ENCODE measurements at regions not wholly inside any gene's neighbourhood (a gene's known extent, or its start where the extent isn't known, plus 50 kb on each side); places are given as distances from the start of the nearest gene placed in this dataset.

- H3K4me3 ChIP-seq (ENCODE audit: low read depth, low read length) = no peak overlapping the region
These were observed 116.4 kb downstream of the GADD45G start for GRCh38 chr9:89721176-89721700.

- H3K4me3 ChIP-seq (ENCODE audit: low read depth, low read length) = no peak overlapping the region
These were observed 117.2 kb downstream of the GADD45G start for GRCh38 chr9:89721971-89722530.

- no peak overlapping the region for H3K4me3 ChIP-seq (ENCODE audit: low read depth, low read length)
These were observed 117.9 kb downstream of the GADD45G start for GRCh38 chr9:89722712-89723111.

DNA sequence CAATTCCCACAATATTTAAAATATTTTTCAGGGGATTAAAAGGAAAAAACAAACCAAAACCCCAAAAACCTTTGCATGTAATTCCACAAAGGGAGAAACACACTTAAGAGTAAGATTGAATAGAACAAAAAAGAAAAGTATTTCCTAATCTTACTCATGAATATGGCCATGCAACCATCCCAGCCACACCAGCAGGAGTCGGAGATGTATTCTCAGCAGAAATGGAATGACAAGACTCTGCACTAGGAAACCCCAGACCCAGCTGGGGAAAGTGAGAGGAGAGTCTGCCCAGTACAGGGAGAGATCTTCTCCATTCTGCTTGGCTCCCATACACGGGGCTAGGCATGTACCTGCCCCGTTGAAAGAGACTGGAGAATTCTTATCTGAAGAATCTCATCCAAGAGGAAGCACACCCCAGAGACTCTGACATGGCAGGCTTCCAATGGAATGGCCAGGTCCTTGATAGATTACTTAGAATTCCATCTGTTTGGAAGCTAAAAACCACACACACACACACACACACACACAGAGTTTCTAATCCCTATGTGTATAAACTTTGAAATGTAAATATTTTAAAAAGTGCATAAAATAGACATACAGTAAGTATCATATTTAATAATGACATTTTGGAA is 118.8 kb downstream of the GADD45G start:
- no peak overlapping the region for H3K4me3 ChIP-seq (ENCODE audit: low read depth, low read length)

GRCh38 chr9:89724659-89725058 is 119.8 kb downstream of the GADD45G start:
- H3K4me3 ChIP-seq (ENCODE audit: low read depth, low read length) = no peak overlapping the region

GRCh38 chr9:89725271-89725670 is 120.5 kb downstream of the GADD45G start:
- H3K4me3 ChIP-seq (ENCODE audit: low read depth, low read length) = no peak overlapping the region

- H3K4me3 ChIP-seq (ENCODE audit: low read depth, low read length) = no peak overlapping the region
These were observed 125.2 kb downstream of the GADD45G start for GRCh38 chr9:89729954-89730530.

GRCh38 chr9:89730715-89731114 is 125.9 kb downstream of the GADD45G start:
- no peak overlapping the region for H3K4me3 ChIP-seq (ENCODE audit: low read depth, low read length)

DNA sequence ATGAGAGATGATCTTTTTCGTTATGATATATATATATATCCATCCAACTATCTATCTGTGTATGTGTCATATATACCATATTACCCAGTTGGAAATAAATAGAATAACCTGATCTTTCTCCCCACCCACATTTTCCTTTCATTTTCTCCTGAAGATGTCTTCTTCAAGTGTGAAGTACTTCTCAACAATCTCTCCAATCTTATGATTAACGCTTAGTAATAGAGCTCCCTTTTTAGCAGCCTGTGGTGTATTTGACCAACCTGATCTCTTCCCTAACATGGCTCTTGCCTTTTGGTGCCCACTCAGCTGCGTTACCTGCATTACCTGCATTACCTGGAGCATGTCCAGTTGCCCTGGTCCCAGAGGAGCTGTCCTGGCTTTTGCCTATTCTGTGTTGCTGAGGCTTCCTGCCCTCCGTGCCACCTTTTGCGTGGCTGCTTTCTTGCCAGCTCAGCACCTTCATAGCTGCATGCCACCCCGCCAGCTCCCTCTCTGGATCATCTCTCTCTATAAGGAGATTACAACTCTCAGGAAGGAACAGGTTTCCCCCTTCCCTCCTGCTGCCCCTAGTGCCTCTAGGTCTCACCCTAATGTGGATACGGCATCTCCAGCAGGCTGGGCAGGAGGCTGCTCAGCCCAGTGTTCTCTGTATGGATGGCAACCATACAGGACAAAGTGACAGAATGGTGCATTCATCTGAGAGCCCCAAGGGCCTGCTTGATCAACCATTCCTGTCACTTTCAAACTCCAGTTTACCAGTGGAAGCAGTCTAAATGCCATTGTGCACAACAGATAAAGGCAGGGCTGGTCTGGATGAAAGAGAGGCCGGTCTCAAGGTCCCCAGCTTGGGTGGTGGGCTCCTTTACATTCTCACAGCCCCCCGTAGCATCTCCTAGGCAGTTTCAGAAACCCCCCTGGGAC is 126.7 kb downstream of the GADD45G start:
- no peak overlapping the region for H3K4me3 ChIP-seq (ENCODE audit: low read depth, low read length)

GRCh38 chr9:89732295-89732938 is 127.6 kb downstream of the GADD45G start:
- no peak overlapping the region for H3K4me3 ChIP-seq (ENCODE audit: low read depth, low read length)

GRCh38 chr9:89732939-89733324 is 128.1 kb downstream of the GADD45G start:
- no peak overlapping the region for H3K4me3 ChIP-seq (ENCODE audit: low read depth, low read length)

DNA sequence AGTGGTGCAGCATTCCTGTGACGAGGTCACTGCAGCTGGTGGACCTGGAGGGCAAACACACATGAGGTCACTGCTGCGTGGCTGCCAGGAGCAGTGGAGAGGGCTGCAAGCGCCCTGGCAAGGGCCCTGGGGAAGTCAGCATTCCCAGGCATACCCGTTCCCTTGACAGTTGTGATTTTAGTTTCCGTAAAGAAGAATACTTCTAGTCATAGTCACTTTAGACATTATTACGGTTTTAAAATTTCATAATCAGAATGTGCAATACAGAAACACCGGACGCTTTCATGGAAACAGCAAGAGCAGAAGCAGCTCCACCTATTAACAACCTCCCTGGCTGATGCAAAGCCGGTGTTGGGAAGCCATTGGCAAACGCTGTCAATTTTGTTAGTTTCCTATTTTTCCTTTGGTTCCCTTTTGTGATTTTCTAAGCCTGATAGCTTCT is 129.8 kb downstream of the GADD45G start:
- H3K4me3 ChIP-seq (ENCODE audit: low read depth, low read length) = no peak overlapping the region

DNA sequence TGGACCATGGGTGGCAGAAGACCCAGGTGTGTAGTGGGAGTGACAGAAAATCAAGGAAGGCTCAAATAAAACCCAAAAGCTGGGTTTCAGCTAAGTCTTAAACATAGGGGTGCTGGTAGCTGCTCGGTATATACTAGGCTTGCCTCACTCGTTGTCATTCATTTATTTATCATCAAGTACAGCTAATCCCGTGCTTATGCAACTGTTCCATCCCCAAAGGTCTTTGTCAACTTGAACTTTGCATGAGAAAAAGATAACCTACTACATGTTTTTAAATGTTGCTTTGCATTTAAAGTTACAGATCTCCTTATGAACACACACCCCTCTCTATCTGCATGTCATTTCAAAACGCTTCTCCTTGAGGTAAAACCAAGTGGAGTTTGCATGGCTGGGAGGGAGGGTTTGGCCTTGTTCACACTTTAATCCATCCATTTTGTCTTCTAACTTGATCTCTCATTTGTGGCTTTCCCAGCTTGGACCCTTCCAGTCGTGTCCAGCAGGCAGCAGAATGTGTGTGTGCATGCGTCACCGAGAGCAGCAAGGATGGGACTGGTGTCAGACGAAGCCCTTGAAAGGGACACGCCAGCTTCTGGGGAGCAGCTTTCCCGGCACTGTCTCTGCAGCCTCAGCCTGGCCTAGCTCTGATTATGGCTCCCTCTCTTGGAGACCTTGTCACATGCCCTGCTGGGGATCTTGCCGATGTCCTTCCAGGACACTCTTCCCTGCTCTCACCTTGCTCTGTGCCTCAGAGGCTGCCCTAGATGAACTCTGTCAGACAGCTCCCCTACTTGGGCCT is 133.5 kb downstream of the GADD45G start:
- no peak overlapping the region for H3K4me3 ChIP-seq (ENCODE audit: low read depth, low read length)

GRCh38 chr9:89739511-89739910 is 134.7 kb downstream of the GADD45G start:
- no peak overlapping the region for H3K4me3 ChIP-seq (ENCODE audit: low read depth, low read length)

GRCh38 chr9:89739916-89740315 is 135.1 kb downstream of the GADD45G start:
- H3K4me3 ChIP-seq (ENCODE audit: low read depth, low read length) = no peak overlapping the region

- H3K4me3 ChIP-seq (ENCODE audit: low read depth, low read length) = no peak overlapping the region
These were observed 135.9 kb downstream of the GADD45G start for GRCh38 chr9:89740722-89741121.

DNA sequence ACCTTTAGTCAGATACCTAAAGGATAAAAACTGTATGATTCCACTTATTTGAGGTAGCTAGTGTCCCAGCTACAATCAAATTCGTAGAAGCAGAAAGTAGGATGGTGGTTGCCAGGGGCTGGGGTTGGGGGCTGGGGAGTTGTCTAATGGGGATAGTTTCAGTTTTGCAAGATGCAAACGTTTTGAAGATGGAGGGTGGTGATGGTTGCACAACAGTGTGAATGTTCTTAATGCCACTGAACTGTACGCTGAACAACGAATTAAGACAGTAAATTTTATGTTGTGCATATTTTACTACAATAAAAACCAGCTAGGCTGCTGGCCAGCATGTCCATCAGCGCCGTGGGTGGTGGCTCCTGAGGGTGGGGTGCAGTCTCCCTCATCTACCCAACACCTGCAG is 137.8 kb downstream of the GADD45G start:
- H3K4me3 ChIP-seq (ENCODE audit: low read depth, low read length) = no peak overlapping the region

DNA sequence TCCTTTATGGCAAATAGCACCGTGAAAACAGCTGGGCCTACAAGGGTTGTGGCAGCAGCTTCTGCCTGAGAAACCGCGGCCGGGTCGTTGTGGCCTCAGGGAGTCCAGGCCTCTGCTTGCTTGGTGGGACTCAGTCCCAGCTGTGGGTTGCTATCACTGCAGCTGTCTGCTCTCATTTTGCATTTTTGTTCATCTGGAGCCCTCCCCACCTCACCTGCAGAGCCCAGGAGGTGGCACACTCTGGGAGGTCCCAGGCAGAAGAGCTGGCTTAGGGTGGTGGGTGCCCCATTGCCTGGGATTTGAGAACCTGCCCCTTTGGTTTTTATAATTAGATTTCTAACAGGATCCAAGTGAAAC is 138.4 kb downstream of the GADD45G start:
- H3K4me3 ChIP-seq (ENCODE audit: low read depth, low read length) = no peak overlapping the region

DNA sequence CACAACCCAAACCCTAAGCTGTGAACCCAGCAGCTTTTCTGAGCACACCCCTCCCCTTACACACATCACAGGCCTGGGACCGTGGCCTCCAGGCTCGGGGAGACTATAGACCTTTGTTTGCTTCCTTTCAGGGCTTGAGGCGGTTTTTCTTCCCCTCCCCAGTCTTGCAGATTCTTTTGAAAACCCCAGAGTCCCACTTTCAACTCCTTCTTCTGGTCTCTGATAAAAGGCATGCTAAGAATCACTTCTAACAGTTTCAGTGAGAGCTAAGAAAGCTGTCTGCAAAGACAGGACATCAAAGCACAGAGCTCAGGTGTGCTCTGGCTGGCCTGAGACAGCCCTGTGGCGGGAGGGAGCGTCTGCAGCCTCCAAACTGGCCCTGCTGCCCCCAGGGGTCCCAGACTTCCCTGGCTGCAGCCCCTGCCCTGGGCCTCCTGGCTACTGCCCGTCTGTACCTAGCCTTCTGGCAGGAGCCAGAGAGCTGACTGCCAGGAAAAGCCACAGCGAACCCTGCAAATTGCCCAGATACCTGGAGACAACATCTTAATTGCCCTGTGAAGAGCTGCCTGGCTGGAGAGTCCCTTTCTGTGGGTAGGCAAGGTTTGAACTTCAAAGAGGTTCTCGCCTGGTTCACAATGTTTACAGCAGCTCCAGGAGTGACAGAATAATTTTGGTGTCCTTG is 138.9 kb downstream of the GADD45G start:
- no peak overlapping the region for H3K4me3 ChIP-seq (ENCODE audit: low read depth, low read length)

- H3K4me3 ChIP-seq (ENCODE audit: low read depth, low read length) = no peak overlapping the region
These were observed 139.4 kb downstream of the GADD45G start for GRCh38 chr9:89744255-89744648.
